NOMO-1 treated with dmso at 0.1 percent for 144 hours (cell line): ENCODE measurements at regions not wholly inside any gene's neighbourhood (a gene's known extent, or its start where the extent isn't known, plus 50 kb on each side); places are given as distances from the start of the nearest gene placed in this dataset.
"Not testable (repeated sequence)": the region's sequence is repeated elsewhere in the genome, so short reads cannot be mapped to it uniquely, and the experiment has no call there.

ENCODE experiments used
- DNase-seq: peaks from one replicate; lab custom pipeline; 2025; ENCODE audit not compliant: unreplicated experiment; lab: John Stamatoyannopoulos, UW

DNA sequence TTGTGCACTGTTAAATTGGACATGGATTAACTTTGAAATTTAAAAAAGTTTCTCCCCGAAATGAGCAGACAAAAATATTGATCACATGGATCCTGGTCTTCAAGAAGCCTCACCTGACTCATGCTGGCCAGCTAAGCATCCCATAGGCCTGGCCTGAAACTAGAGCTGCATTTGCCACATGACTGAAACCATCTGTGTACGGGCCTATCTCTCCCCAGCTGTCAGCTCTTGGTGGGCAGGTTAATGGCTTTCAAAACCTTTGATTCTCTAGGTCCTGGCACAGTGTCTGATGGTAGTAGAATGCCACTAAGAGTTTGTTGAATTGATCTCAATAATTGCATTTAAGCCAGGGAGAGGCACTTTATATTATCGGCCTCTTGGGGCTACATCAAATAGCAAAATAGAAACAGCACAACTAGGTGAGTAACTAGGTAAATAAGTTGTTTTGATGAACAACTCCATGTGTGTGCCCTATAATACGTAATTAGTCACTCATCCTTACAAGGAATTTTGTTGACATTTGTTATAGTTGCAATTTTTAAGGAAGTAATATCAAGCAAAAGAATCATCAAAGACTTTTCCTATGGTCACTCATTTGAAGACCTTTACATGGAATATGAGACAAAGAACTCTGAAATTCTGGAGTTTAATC is 251.1 kb downstream of the SP3 start:
- DNase-seq, result no peak

GRCh38 chr2:173715441-173715840 is 249.7 kb downstream of the SP3 start:
- no peak for DNase-seq

GRCh38 chr2:173716458-173717052 is 248.6 kb downstream of the SP3 start:
- DNase-seq, result no peak

DNA sequence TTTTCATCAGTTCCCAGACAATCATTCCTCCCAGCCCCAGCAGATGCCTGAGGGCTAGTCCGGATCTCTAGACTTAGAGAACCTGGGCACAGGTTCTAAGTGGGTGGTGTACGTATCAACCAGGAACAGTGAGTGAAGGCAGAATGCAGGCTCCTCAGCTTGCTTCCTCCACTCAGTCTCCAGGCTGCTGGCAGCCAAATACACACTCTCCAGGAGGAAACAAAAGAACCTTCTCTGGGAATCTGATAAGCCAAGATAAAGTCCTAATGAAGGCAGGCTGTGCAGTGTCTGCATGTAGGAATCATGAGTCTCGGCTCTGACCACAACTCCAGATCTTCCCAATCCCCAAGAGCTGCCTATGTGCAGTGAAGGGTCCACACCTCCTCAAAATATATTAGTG is 245.7 kb downstream of the SP3 start:
- no peak for DNase-seq

GRCh38 chr2:173720306-173720705 is 244.9 kb downstream of the SP3 start:
- no peak for DNase-seq

DNA sequence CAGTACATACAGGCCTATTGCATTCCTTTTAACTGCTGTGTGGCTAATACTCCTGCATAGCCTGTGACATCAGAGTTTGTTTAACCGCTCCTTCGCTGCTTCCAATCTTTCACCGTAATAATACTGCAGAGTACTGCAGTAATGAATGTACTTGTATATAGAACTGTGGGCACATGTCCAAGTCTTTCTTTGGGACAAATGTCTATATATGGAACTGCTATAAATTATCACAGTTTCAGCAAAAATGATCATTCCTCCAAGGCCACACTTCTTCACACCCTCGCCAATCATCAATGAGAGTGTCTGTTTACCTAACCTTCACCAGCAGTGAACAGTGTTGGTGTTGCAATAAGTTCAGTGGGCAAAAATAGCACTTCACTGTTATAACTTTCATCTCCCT is 230.4 kb downstream of the SP3 start:
- no peak for DNase-seq

DNA sequence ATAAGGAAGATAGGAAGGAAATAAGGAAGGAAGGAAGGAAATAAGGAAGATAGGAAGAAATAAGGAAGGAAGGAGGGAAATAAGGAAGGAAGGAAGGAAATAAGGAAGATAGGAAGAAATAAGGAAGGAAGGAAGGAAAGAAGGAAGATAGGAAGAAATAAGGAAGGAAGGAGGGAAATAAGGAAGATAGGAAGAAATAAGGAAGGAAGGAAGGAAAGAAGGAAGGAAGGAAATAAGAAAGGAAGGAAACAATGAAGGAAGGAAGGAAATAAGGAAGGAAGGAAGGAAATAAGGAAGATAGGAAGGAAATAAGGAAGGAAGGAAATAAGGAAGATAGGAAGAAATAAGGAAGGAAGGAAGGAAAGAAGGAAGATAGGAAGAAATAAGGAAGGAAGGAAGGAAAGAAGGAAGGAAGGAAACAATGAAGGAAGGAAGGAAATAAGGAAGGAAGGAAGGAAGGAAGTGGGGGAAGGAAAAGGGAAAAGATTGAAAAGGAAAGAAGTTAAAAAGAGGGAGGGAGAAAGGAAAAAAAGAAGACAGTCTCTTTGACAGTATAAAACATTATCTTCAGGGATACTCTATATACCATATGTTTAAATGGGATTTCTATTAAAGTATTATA is 227.1 kb downstream of the SP3 start:
- DNase-seq, result not testable (repeated sequence)

GRCh38 chr2:173739006-173739405 is 226.2 kb downstream of the SP3 start:
- no peak for DNase-seq

DNA sequence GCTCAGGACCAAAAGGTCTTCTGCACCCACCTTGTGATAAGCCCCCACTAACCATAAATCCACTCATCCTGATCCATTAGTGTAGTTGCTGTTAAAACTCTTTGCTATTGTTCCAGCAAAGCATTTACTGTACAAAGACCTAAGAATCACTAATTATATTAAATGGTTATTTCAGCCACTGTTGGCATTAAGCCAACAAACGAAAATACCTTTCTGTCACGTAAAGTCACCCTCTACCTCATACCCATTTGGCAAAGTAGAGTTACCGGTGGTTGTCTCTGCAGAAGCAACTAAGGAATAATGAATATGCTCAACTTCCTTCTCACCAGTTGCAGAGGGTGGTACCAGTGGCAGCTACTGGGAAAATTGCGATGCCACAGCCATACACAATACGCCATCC is 224.5 kb downstream of the SP3 start:
- DNase-seq, result no peak

DNA sequence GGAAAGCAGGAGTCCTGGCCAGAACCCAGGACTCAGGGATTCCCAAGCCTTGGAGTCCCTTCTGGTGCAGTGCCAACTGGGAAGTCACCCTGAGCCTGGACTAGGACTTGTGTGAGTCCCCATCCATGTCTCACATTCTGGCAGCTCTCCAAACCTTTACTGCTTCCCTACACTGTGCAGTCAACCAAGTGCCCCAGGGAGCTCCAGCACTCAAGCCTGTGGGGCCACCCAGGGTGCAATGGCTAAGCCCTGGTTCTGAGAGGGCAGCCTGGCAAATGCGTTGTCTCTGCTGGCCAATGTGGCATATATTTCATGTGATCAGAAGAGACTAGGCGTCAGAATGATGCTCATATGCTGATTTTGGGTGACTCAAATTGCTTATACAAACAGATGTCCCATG is 223.4 kb downstream of the SP3 start:
- no peak for DNase-seq

DNA sequence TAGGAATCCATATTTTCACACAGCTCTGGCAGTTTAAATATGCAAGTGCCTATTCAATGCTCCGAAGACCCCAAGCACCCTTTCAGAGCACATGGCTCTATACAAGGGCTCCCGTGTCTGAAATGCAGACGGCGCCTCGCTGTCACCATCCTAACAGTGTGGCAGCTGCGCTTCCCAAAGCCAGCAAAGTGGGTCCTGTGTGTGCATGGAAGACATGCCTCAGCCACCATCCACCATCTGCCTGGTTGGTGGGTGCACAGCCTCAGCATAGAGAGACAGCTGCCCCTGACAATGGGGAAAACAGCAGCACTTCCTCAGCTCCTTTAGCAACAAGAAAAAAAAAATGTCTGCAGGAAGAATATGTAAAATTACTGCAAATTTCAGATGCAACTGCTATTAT is 218.1 kb downstream of the SP3 start:
- DNase-seq, result no peak

DNA sequence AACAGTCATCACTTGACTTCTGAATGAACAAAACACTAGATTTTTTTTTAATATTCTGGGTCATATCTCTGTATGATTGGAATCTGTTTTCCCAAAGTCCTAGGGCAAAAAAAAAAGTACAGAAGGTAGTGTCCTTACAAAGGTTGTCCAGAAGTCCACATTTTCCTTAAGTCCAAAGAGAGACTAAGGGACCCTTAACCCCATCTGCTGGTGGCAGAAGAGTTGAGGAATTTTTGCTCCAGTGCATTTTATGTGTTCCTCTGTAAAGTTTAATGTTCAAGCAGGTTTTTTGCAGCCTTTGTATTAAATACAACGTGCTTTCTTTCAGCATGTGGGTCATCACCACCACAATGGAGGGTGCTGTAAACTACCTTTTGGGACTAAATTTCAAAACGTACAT is 215.9 kb downstream of the SP3 start:
- DNase-seq, result no peak

DNA sequence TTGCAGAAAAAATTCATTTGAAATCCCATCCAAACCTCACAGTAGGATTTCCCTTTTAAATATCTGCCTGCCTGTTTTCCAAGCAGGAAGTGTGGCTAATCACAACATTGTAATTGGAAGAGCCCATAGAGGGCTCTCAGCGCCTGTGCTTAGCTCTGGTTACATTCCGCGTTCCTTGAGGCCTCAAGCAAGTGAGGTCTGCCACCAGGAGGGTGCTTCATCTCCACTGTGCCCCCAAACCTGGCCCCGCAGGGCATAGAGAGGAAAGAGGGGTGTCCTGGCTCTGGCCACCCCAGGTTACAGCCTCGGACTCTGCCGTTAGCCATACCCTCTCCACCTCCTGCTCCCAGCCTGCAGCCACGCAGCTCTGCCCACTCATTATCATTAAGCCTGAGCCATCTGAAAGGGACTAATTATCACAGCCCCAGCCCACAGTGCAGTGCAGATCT is 214.8 kb downstream of the SP3 start:
- DNase-seq, result no peak

DNA sequence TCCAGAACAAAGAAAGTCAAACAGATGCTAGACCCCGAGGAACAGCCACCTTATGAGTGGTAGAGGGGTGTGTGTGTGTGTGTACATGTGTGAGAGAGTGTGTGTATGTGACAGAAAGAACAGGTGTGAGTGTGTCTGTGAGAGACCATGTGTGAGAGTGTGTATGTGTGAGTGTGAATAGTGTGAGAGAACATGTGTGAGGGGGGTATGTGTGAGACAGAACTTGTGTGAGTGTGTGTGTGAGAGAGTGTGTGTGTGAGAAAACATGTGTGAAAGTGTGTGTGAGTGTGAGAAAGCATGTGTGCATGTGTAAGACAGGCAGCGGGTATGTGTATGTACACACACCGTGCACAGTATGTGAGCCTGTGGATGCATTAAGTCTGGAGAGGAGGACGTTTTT is 214.3 kb downstream of the SP3 start:
- no peak for DNase-seq

DNA sequence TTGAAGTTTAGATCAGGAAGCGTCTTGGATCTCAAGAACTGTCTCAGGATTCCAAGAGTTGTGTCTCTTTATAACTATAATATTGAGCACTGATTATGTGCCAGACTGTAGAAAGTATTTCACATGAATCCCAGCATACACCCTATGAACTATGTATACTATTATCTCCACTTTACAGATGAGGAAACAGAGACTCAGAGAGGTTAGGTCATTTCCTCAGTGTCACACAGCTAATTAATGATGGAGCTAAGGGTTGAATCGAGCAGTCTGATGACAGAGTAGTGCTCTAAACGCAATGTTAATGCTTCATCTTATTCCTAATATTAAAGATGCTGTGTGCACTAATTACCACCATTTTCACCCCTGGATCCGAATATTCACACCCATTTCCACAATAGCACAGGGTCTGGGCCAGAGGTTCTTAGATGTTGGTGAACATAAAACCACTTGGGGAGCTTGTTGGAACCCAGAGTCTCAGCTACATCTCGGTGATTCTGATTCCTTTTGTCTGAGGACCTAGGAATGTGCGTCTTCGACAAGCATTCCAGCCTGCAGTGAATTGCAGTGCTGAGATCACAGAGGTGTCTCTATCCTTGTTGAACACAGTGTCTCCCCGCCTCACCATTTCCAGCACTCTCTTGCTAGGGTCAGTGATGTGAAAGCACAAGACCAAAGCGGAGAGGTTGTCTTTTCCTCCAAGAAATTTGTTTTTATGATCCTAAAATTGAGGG is 213.8 kb downstream of the SP3 start:
- DNase-seq, result no peak

DNA sequence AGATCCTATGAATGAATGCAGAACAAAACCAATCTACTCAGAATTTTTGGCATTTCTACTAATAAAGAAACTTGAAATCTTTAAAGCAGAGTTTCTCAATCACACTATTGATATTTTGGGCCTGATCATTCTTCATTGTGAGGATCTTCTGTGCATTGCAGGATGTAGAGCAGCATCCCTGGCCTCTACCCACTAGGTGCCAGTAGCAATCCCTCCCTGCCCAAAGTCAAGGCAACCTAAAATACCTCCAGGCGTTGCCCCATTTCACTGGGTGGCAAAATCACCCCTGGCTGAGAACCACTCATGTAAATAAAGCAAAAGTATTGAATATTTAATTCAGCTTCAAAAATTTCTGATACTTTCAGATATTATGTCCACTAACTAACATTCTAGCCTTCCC is 213.0 kb downstream of the SP3 start:
- no peak for DNase-seq

DNA sequence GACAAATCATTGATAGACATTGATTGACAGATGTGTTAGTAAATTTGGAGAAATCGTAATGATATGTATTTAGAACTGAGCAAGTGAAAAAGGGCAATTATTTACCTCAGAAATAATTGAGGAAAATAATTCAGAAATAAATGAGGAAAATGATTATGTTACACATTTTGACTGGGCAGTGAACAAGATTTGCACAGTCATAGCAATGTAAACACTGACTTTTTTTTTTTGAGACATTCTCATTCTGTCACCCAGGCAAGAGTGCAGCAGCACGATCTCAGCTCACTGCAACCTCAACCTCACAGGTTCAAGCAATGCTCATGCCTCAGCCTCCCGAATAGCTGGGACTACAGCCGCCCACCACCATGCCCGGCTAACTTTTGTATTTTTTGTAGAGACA is 211.7 kb downstream of the SP3 start:
- no peak for DNase-seq

- DNase-seq, result no peak
Observed at GRCh38 chr2:173754165-173754564, 211.0 kb downstream of the SP3 start.

- DNase-seq, result no peak
Observed at GRCh38 chr2:173754837-173755236, 210.3 kb downstream of the SP3 start.

- no peak for DNase-seq
Observed at GRCh38 chr2:173755798-173756197, 209.4 kb downstream of the SP3 start.

DNA sequence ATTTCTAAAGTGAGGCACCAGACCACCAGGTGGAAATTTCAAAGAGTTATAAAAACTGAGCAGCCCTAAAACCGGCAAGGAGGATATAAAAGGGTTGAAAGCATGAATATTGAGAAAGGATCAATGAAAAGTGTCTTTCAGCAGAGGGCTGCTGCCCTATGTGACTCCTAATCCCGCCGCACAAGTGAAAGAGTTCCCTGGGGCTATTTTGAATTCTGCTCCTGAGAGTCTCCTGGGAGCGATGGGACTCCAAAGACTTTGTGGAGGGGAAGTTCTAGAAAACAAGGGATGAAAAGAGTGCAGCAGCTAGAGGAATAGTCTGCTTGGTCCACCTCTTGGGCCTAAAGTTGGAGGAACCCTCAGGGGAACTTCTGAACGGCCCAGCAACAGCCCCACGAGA is 205.2 kb downstream of the SP3 start:
- DNase-seq, result no peak

- no peak for DNase-seq
Observed at GRCh38 chr2:173760553-173760952, 204.6 kb downstream of the SP3 start.
